ENCODE measurements at regions not wholly inside any gene's neighbourhood (a gene's known extent, or its start where the extent isn't known, plus 50 kb on each side); places are given as distances from the start of the nearest gene placed in this dataset.
"Not testable (repeated sequence)": the region's sequence is repeated elsewhere in the genome, so short reads cannot be mapped to it uniquely, and the experiment has no call there.

GRCh38 chr16:79943736-79944135, 343.2 kb upstream of the MAF start:
- TF ChIP-seq CTCF (IDR thresholded peaks at IDR 0.05) = no peak
- no peaks in the 10 kb centered on the region for H3K4me1 ChIP-seq
- ATAC-seq (no peak), DNase-seq (no peak)
- H3K4me3 ChIP-seq = no peak overlapping the region
- H3K27ac ChIP-seq = no peak overlapping the region
- intact Hi-C loops (cut with DNase I) = no loop called here
- no peaks in the 10 kb centered on the region for H3K27me3 ChIP-seq
- H3K36me3 ChIP-seq = no peaks in the 10 kb centered on the region
- H3K9me3 ChIP-seq = no peaks in the 10 kb centered on the region

GRCh38 chr16:79938575-79938974, 338.0 kb upstream of the MAF start:
- no peak for TF ChIP-seq CTCF (IDR thresholded peaks at IDR 0.05)
- Histone ChIP-seq H3K27me3 (no peaks in the 10 kb centered on the region), H3K27ac (no peak overlapping the region), H3K36me3 (no peaks in the 10 kb centered on the region), H3K4me1 (no peaks in the 10 kb centered on the region), H3K9me3 (no peaks in the 10 kb centered on the region), H3K4me3 (no peak overlapping the region)
- intact Hi-C loops (cut with DNase I) = no loop called here
- ATAC-seq (no peak), DNase-seq (no peak)

GRCh38 chr16:79937671-79938070, 337.1 kb upstream of the MAF start:
- H3K4me3 ChIP-seq; H3K4me1 ChIP-seq; ATAC-seq; intact Hi-C loops (cut with DNase I); H3K27ac ChIP-seq; DNase-seq; H3K27me3 ChIP-seq; H3K36me3 ChIP-seq; H3K9me3 ChIP-seq: not testable (repeated sequence)

GRCh38 chr16:79933603-79934002, 333.1 kb upstream of the MAF start:
- H3K4me3 ChIP-seq = no peak overlapping the region
- DNase-seq (no peak), ATAC-seq (no peak)
- H3K9me3 ChIP-seq = no peaks in the 10 kb centered on the region
- no peaks in the 10 kb centered on the region for H3K36me3 ChIP-seq
- no peak for TF ChIP-seq CTCF (IDR thresholded peaks at IDR 0.05)
- no peak overlapping the region for H3K27ac ChIP-seq
- H3K27me3 ChIP-seq = no peaks in the 10 kb centered on the region
- H3K4me1 ChIP-seq = no peaks in the 10 kb centered on the region
- intact Hi-C loops (cut with DNase I) = no loop called here

GRCh38 chr16:79932572-79932971, 332.0 kb upstream of the MAF start:
- H3K27me3 ChIP-seq = no peaks in the 10 kb centered on the region
- ATAC-seq (no peak), DNase-seq (no peak)
- H3K9me3 ChIP-seq = no peaks in the 10 kb centered on the region
- no peak overlapping the region for H3K27ac ChIP-seq
- no peak overlapping the region for H3K4me3 ChIP-seq
- TF ChIP-seq CTCF (IDR thresholded peaks at IDR 0.05) = no peak
- H3K4me1 ChIP-seq = no peaks in the 10 kb centered on the region
- intact Hi-C loops (cut with DNase I) = no loop called here
- no peaks in the 10 kb centered on the region for H3K36me3 ChIP-seq

- Histone ChIP-seq H3K27ac (no peak overlapping the region), H3K4me1 (no peaks in the 10 kb centered on the region), H3K4me3 (no peak overlapping the region), H3K36me3 (no peaks in the 10 kb centered on the region), H3K27me3 (no peaks in the 10 kb centered on the region), H3K9me3 (no peaks in the 10 kb centered on the region)
- TF ChIP-seq CTCF (IDR thresholded peaks at IDR 0.05) = no peak
- no peak for ATAC-seq
- DNase-seq = no peak
- intact Hi-C loops (cut with DNase I) = no loop called here
Measured at GRCh38 chr16:79931721-79932120, 331.2 kb upstream of the MAF start.

Data from left lung (tissue), 4 donors.